Sigmoid colon (tissue), 6 donors: ENCODE measurements at regions not wholly inside any gene's neighbourhood (a gene's known extent, or its start where the extent isn't known, plus 50 kb on each side); places are given as distances from the start of the nearest gene placed in this dataset.

Source experiments
- DNase-seq: peaks from one replicate; pipeline ENCODE4 v3.0.0-alpha.2; 2019
- H3K27ac ChIP-seq, 4 donors: fragments of 200-600 bp; sonication (generic); one replicate each; pipeline ENCODE4 v1.5.1; 2016 to 2019; ENCODE audit warnings: mild to moderate bottlenecking in 1 of 4
- H3K27me3 ChIP-seq, 3 donors: fragments of 200-600 bp; sonication (generic); one replicate each; pipeline ENCODE4 v1.5.1; 2019; ENCODE audit warnings: mild to moderate bottlenecking in 1 of 3
- H3K36me3 ChIP-seq, 4 donors: fragments of 200-600 bp; sonication (generic); one replicate each; pipeline ENCODE4 v1.5.1; 2016 to 2019
- H3K4me1 ChIP-seq, 4 donors: fragments of 200-600 bp; sonication (generic); one replicate each; pipeline ENCODE4 v1.5.1; 2017 to 2019
- H3K4me3 ChIP-seq, 4 donors: fragments of 200-600 bp; sonication (generic); one replicate each; pipeline ENCODE4 v1.5.1; 2017 to 2019; ENCODE audit warnings: mild to moderate bottlenecking in 2 of 4, moderate library complexity in 1 of 4
- H3K9me3 ChIP-seq, 4 donors: fragments of 200-600 bp in 3 of 4; sonication (generic) in 3 of 4; one replicate each; pipeline versions ENCODE4 v1.5.1 to v1.6.1; 2013 to 2019
- EP300 ChIP-seq, 4 donors: sonication (generic); formaldehyde crosslinking; IDR thresholded peaks; one replicate each; pipeline ENCODE4 v1.6.1; 2017; ENCODE audit warnings: antibody characterized with exemption in 4 of 4
- POLR2A ChIP-seq, 2 donors: fragments of 450-650 bp; IDR thresholded peaks; one replicate each; pipeline ENCODE4 v1.6.1; 2016; ENCODE audit warnings: antibody characterized with exemption in 2 of 2, mild to moderate bottlenecking in 2 of 2, moderate library complexity in 2 of 2
- POLR2AphosphoS5 ChIP-seq, 4 donors: sonication (generic); formaldehyde crosslinking; IDR thresholded peaks; one replicate each; pipeline ENCODE4 v1.6.1; 2017; ENCODE audit warnings: antibody characterized with exemption in 4 of 4
- WGBS, 2 donors: extraction: QIAGEN DNeasy Blood & Tissue Kit; methylation state at CpG; one replicate each; pipeline ENCODE4 v1.1.7; 2013; 5-methylcytosine and 5-hydroxymethylcytosine counted together
- intact Hi-C: fragments of 100-400 bp; cut with DNase I; formaldehyde crosslinking; loops from one replicate; pipeline ENCODE4 v1.15.1; 2023
- TF ChIP-seq, protein P1 (sequence below), 4 experiments: fragments of 450-650 bp in 3 of 4; fragments of 200-600 bp in 1 of 4; IDR thresholded peaks; one replicate each; pipeline ENCODE4 v1.5.1; 2016 to 2019; ENCODE audit warnings: antibody characterized with exemption in 4 of 4, mild to moderate bottlenecking in 3 of 4, moderate library complexity in 2 of 4
- donor health status: healthy with polysubstance abuse.
- donor health status: healthy.

DNA sequence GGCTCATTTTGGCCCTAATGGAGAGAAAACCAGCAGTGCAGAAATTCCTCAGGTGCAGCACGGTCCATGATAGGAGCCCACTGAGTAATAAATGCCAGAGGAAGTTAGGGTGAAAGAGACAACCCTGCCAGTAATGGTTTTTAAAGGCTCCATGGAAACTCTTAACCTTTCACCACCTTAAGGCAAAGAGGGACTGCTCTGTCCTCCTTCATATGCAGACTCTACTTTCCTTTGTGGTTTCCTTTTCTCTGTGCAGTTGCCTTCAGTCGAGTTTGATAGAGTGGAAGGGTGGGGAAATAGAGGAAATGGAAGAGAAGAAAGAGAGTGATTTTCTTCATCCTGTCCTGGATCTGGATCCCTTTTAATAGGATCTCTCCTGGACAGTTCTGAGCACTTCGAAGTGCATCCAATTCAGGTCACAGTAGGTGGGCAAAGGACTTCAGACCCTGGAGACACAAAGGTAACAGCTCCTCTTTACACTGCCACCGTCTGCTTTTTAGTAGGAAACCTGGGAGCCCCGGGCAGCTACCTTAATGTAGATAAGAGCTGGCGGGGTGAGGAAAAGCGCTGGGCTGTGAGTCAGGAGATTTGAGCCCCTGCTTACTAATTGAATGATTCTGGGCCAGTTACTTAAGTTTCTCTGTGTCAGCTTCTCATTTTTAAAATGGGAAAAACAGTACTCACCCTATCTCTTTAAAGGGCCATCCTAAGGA, 294.8 kb downstream of the KCNRG start:
- WGBS, 2 donors, result 47 to 80% methylated on average over 7 of the region's 7 CpGs
- H3K27ac ChIP-seq, result no peak overlapping the region
- H3K4me1 ChIP-seq, result peaks cover 0 to 4% (median 2%) of the 10 kb centered on the region in 4 donors
- TF ChIP-seq POLR2A (IDR thresholded peaks at IDR 0.05) (no peak), EP300 (IDR thresholded peaks at IDR 0.05) (no peak), POLR2AphosphoS5 (IDR thresholded peaks at IDR 0.05) (no peak)
- TF ChIP-seq, protein P1, sequence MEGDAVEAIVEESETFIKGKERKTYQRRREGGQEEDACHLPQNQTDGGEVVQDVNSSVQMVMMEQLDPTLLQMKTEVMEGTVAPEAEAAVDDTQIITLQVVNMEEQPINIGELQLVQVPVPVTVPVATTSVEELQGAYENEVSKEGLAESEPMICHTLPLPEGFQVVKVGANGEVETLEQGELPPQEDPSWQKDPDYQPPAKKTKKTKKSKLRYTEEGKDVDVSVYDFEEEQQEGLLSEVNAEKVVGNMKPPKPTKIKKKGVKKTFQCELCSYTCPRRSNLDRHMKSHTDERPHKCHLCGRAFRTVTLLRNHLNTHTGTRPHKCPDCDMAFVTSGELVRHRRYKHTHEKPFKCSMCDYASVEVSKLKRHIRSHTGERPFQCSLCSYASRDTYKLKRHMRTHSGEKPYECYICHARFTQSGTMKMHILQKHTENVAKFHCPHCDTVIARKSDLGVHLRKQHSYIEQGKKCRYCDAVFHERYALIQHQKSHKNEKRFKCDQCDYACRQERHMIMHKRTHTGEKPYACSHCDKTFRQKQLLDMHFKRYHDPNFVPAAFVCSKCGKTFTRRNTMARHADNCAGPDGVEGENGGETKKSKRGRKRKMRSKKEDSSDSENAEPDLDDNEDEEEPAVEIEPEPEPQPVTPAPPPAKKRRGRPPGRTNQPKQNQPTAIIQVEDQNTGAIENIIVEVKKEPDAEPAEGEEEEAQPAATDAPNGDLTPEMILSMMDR (IDR thresholded peaks at IDR 0.05), result no peak
- H3K27me3 ChIP-seq, result no peaks in the 10 kb centered on the region
- H3K36me3 ChIP-seq, result no peaks in the 10 kb centered on the region
- intact Hi-C loops, result no loop called here
- no peaks in the 10 kb centered on the region for H3K9me3 ChIP-seq
- no peak overlapping the region for H3K4me3 ChIP-seq
- DNase-seq, result no peak

DNA sequence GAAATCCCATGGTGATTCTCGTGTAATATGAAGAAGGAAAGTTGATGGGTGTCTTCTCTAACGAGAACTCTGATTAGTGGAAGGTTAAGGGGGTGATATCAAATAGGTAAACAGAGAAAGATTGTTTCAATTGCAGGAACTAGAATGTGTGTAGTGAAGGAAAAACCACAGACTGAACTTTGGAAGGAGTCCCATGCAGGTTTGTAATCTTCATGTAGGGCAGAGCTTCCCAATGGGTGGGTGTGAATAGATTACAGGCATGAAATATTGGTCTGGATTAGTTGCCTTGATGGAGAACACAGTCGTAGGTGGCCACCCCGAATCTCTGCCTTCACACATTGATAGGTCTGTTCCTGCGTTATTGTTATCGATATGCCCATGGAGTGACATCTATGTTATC, 295.5 kb downstream of the KCNRG start:
- Histone ChIP-seq H3K36me3 (no peaks in the 10 kb centered on the region), H3K4me3 (no peak overlapping the region), H3K27me3 (no peaks in the 10 kb centered on the region), H3K4me1 (peaks cover 0 to 4% (median 2%) of the 10 kb centered on the region in 4 donors), H3K9me3 (no peaks in the 10 kb centered on the region), H3K27ac (no peak overlapping the region)
- DNase-seq, result no peak
- intact Hi-C loops, result no loop called here
- WGBS, 2 donors, result 89 to 91% methylated on average over 6 of the region's 6 CpGs
- TF ChIP-seq POLR2A (IDR thresholded peaks at IDR 0.05) (no peak), POLR2AphosphoS5 (IDR thresholded peaks at IDR 0.05) (no peak), EP300 (IDR thresholded peaks at IDR 0.05) (no peak)
- TF ChIP-seq, protein P1 (IDR thresholded peaks at IDR 0.05), result no peak

DNA sequence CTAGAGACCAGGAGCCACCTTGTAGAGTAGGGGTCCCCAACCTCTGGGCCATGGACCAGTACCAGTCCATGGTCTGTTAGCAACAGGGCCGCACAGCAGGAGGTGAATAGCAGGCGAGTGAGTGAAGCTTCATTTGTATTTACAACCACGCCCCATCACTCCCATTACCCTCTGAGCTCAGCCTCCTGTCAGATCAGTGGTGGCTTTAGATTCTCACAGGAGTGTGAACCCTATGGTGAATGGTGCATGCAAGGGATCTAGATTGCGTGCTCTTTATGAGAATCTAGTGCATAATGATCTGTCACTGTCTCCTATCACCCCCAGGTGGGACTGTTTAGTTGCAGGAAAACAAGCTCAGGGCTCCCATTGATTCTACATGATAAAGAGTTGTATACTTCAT, 303.6 kb downstream of the KCNRG start:
- no peak for TF ChIP-seq POLR2AphosphoS5 (IDR thresholded peaks at IDR 0.05)
- TF ChIP-seq POLR2A (IDR thresholded peaks at IDR 0.05), result no peak
- TF ChIP-seq, protein P1 (IDR thresholded peaks at IDR 0.05), result no peak
- TF ChIP-seq EP300 (IDR thresholded peaks at IDR 0.05), result no peak
- H3K36me3 ChIP-seq, result no peaks in the 10 kb centered on the region
- WGBS, 2 donors, result 75 to 90% methylated on average over 4 of the region's 4 CpGs
- DNase-seq, result no peak
- no peaks in the 10 kb centered on the region for H3K4me1 ChIP-seq
- H3K27ac ChIP-seq, result no peak overlapping the region
- intact Hi-C loops, result no loop called here
- H3K9me3 ChIP-seq, result no peaks in the 10 kb centered on the region
- H3K4me3 ChIP-seq, result no peak overlapping the region
- H3K27me3 ChIP-seq, result no peaks in the 10 kb centered on the region

DNA sequence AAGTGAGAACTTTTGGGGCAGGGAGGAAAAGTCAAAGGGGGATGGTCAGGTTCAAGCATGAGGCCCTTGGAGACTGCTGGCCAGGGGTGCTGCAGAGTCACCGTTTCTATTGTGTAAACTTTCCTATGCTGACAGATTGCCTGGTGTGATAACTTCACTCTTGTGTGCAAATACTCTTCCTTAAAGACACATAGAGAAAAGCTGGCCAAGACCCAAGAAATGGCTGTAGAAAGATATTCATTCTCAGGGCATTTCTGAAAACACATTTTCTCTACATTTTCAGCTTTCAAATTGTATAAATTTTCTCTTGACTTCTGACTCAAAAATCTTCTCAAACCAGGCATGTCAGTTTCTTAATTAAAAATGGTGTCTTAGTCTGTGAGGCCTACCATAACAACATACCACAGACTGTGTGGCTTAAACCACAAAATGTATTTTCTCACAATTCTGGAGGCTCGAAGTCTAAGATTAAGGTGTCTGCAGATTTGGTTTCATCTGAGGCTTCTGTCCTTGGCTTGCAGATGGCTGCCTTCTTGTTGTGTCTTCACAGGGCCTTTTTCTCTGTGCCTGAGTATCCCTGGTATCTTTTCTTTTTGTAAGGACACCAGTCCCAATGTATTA, 304.5 kb downstream of the KCNRG start:
- WGBS, 2 donors, result 36% methylated on average over 2 of the region's 2 CpGs
- Histone ChIP-seq H3K27ac (no peak overlapping the region), H3K9me3 (no peaks in the 10 kb centered on the region), H3K27me3 (no peaks in the 10 kb centered on the region), H3K4me1 (no peaks in the 10 kb centered on the region), H3K36me3 (no peaks in the 10 kb centered on the region), H3K4me3 (no peak overlapping the region)
- no peak for DNase-seq
- TF ChIP-seq POLR2AphosphoS5 (IDR thresholded peaks at IDR 0.05) (no peak), POLR2A (IDR thresholded peaks at IDR 0.05) (no peak), EP300 (IDR thresholded peaks at IDR 0.05) (no peak)
- TF ChIP-seq, protein P1 (IDR thresholded peaks at IDR 0.05), result no peak
- intact Hi-C loops, result no loop called here
